ENCODE measurements at regions not wholly inside any gene's neighbourhood (a gene's known extent, or its start where the extent isn't known, plus 50 kb on each side); places are given as distances from the start of the nearest gene placed in this dataset.
"Not testable (repeated sequence)": the region's sequence is repeated elsewhere in the genome, so short reads cannot be mapped to it uniquely, and the experiment has no call there.

DNA sequence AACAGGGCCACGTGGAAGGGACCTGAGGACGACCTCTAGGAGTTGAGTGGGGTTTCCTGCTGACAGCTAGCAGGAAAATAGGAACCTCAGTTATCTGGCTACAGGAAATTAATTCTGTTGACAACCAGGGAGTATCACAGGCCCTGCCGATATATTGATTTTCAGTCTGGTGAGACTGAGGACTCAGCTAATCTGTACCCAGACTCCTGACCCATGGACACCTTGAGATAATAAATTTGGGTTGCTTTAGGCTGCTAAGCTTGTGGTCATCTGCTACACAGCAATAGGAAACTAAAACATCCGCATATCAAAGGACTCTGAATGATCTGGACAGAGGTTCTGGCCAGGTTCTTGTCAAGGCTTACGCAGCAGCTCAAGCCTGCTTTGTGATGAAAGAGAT lies 80.8 kb upstream of the CNEP1R1 start:
- DNase-seq, result no peak

GRCh38 chr16:49947907-49948678 lies 76.9 kb upstream of the CNEP1R1 start:
- DNase-seq, result no peak

DNA sequence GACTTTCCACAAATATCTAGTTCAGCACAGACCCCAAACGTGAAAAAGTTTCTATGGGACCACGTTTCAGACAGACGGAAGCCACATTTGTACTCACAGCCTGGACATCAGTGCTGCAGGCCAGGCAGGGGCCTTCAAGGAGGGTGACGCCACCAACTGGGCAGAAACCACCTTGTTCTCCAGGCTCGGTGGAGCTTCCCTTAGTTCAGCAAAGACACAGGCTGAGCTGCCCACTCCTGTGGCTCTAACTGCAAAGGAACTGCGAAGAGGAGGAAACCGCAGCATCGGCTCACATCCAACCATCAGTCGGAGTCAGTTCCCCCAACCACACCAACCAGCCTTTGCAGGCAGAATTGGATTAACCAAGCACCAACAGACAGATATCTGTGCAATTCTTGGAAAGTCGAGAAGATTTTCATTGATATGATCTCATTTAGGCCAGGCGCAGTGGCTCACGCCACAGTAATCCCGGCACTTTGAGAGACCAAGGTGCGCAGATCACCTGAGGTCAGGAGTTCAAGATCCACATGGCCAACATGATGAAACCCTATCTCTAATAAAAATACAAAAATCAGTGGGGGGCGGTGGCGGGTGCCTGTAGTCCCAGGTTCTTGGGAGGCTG lies 73.3 kb upstream of the CNEP1R1 start:
- DNase-seq, result no peak

DNA sequence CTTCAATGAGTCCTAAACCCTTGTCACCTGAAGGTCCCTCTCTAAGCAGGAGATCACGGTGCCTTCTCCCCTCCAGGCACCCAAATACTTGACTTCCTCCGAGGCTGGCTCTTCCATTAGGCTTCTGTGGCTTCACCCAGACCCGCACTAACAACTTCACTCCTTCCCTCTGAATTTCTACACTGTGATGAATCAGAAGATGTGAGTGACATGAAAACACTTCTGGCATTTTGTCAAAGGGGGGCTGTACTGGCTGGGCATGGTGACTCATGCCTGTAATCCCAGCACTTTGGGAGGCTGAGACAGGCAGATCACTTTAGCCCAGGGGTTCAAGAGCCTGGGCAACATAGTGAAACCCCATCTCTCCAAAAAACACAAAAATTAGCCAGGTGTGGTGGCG lies 72.6 kb upstream of the CNEP1R1 start:
- no peak for DNase-seq

GRCh38 chr16:49953090-49953489 lies 71.9 kb upstream of the CNEP1R1 start:
- no peak for DNase-seq

DNA sequence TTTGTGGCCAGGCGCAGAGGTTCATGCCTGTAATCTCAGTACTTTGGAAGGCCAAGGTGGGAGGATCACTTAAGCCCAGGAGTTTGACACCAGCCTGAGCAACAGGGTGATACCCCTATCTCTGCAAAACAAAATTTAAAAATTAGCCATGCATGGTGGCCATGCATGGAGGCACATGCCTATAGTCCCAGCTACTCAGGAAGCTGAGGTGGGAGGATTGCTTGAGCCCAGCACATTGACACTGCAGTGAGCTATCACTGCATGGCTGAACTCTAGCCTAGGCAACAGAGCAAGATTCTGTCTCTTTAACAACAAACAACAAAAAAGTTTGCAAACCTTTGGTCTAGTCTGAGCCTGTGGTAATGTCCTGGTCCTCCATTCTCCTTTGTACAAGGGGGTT lies 69.2 kb upstream of the CNEP1R1 start:
- DNase-seq, result no peak

DNA sequence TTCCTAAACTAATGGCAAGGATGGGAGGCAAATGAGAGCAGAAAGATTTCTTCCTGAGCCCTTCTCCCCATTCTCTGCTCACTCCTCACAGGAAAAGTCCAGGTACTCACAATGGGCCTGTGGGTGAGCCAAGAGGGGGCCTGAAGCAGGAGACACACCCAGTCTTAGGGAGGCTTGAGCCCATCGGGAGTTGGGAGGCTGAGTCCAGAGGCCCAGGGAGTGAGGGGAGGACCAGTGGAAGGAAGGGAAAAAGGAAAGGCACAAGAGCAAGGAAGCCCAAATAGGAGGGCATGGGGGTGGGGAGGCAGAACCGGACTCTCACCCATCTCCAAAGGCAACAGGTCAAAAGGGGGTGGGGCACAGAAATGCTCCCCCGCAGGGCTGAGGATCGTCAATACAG lies 68.1 kb upstream of the CNEP1R1 start:
- no peak for DNase-seq

DNA sequence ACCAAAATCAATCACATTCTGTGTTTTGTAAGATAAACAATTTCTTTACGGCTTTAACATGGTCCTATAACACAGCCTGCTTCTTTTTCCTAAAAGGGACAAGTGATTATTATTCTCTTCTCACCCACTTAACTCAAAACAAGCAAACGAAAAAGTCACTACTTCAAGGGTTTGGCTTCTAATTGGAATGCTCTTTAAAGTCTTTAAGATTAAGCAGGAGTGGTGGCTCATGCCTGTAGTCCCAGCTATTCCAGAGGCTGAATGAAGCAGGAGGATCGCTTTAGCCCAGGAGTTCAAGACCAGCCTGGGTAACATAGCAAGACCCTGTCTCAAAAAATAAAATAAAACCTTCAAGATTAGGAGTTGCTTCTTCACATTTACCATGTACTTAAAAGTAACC lies 66.6 kb upstream of the CNEP1R1 start:
- no peak for DNase-seq

DNA sequence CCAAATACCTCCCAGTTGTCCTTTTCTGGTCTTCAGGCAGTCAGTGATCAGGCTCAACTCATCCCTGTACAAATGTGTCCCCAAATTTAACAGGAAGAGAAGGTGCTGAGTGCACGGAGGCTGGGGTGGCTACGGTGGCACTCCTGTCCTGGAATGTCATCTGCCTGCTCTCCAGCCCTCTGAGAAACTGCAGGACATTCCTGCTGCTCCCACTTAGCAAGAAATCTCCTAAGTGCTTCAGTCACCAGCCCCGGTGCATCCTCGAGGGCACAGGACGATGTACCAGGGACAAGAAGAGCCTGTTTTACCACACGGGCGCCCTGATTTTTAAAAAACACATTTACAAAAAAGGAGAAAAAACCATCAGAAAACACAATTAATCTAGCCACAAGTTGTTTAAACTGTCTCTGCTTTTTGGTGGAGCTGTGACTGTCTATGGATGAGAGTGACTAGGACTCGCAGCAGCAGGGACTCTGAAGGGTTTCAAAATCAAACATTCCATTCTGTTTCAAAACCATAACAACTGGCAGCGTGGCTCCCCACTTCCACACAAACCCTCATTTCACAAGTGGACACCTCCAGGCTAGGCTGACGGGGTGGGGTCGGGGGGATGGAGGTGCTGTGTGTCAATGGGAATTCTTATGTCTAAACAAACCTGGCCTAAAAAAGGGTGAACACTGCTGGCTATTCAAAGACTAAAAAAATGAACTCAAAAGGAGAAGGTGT lies 65.3 kb upstream of the CNEP1R1 start:
- DNase-seq, result no peak

DNA sequence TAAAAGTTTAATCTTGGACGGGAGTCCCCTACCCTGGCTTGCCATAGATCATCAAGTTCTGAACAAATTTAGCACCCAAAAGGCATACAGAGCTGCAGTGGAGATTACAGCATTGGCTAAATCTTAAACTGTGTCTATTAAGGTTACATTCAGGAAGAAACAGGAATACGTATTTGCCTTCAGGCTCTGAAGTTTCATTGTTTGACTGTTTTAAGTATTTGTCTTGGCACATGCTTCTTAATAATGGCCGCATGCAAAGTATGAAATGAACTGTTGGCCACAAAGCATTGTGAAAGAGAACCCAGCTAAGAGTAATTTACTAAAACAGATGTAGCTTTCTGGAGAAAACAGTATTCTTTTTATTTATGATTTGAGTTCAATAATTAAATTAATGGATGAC lies 63.9 kb upstream of the CNEP1R1 start:
- DNase-seq, result no peak

- not testable (repeated sequence) for DNase-seq
These were observed 62.5 kb upstream of the CNEP1R1 start for GRCh38 chr16:49962566-49962965.

GRCh38 chr16:49964316-49964715 lies 60.7 kb upstream of the CNEP1R1 start:
- no peak for DNase-seq

GRCh38 chr16:49964973-49965372 lies 60.1 kb upstream of the CNEP1R1 start:
- no peak for DNase-seq

GRCh38 chr16:49967012-49967559 lies 57.9 kb upstream of the CNEP1R1 start:
- DNase-seq, result no peak

DNA sequence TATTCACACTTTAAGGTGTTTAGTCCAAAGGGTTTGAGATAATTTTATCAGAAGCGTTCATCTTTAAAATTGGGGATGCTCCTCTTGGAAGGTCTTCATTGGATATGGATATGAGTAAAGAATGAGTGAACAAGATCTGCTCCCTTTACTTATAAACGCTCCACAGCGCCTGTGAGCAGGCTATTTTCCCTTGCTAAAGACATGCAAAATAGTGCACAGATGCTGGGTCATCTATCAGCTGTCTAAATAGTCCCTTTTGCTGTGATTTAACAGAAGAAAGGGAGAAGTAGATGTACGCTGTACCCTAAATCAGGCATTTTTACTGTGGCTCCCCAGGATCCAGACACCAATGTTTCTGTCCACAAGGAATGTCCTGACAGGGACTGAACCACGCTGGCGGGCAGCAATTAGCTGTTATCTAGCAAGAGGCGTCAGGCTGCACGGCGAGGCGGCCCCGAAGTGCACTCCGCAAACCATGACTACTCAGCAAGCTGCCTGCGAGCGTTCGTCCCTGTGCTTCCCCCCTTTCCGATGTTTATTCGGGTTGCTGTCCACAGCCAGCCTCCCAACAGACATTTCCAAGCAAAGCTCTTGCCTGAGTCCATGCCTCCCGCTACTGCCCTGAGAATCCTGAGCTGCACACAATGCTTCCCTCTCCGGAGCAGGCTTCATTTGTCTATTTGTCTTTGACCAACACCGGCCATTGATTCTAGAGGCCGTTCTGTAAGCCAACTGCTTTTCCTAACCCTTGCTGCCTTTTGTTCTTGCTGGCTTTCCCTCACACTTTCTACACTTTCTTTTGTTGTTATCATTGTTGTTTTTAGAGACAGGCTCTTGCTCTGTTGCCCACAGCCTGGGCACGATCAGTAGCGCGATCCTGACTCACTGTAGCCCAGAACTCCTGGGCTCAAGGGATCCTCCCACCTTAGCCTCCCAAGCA lies 55.7 kb upstream of the CNEP1R1 start:
- DNase-seq, result no peak

- DNase-seq, result no peak
These were observed 54.1 kb upstream of the CNEP1R1 start for GRCh38 chr16:49970797-49971431.

- DNase-seq, result no peak
These were observed 52.7 kb upstream of the CNEP1R1 start for GRCh38 chr16:49972280-49972679.

DNA sequence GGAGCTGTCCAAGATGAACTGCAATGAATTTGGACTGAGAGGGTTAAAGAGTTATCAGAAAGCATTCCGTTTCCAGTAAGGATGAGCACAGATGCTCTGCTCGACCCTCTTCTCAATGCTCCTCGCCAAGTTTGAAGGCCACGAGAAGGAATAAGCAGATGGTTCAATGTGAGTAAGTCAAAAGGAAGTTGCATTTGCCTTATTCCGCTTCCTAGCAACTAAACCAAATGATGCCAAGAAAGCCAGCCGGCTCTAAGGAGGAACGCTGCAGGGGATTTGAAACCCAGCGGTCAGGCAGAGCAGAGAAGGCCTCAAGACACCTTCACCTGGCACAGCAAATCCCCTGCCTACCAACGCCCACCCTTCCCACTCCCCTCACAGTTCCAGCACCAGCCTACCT lies 52.1 kb upstream of the CNEP1R1 start:
- DNase-seq, result no peak

Data from activated CD8-positive, alpha-beta memory T cell treated with anti-CD3 and anti-CD28 coated beads for 24 hours (primary cell).